Fibroblast of skin of back (primary cell): ENCODE measurements at regions not wholly inside any gene's neighbourhood (a gene's known extent, or its start where the extent isn't known, plus 50 kb on each side); places are given as distances from the start of the nearest gene placed in this dataset.

ENCODE experiments used
- DNase-seq: peaks from one replicate; pipeline ENCODE4 v3.0.0-alpha.2; 2013

DNA sequence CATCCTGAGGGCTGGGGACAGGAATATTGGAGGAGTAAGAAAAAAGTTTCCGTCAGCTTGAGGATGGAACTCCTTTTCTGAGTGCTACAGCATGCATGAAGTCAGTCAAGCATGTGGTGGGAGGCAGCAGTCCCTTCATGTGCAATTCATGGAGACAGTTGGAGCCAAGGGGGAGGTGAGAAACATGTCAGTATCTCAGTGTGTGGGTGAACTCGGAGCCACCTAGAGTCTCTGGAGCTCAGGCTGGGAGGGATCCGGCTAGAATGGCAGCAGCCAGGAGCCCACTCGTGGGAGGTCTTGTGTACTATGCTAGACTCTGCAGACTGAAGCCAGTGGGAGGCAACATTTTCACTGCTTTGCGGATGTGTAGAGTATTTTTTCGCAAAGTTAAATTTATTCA is 60.3 kb downstream of the AVPR1A start:
- DNase-seq: no peak

DNA sequence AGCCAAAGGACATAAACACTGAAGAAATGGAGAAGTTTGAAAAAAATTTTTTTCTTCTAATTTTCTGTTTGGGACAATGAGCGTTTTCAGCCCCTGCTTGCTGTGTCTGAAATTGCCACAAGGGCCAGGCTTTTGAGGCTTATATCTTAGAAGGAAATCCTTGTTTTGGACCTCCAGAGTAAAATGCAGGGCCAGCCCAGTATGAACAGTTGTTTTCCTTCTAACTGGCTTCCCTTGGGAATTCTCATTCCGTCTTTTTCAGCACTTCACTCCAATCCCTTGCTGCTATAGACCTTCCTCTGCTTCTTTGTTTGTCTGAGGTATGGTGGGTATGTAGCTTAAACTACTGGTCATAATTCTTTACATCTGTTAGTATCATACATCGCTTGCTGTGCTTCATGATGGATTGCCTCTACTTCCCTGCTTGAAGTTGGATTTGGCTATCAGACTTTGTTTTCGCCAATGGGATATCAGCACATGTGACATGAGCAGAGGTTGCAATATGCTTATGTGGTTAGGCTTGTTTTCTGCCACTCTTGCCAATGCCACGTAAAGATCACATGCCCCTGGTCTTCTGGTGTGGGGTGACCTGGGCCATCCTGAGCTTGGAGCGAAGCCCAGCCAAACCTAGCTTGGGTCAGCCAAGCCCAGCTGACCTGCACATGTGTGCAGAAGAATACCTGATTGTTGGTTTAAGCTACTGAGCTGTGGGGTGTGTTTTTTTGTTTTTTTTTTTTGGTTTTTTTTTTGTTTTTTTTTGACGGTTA is 64.7 kb downstream of the AVPR1A start:
- DNase-seq: no peak

DNA sequence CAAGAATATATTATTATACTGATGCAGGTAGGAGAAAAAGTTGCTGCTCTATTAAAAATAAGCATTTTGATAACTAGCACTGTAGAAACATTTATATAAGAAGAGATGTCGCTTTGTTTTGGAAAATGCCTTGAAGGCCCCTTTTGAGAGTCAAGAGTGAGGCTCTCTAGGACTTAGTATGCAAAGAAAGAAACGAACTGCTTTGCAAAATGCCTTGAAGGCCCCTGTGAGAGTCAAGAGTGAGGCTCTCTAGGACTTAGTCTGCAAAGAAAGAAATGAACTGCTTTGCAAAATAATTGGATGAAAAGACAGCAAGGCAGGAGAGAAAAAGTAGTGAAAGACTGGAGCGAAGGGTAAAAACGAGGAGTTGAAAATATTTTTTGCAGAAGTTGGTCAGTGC is 65.9 kb downstream of the AVPR1A start:
- DNase-seq: no peak

DNA sequence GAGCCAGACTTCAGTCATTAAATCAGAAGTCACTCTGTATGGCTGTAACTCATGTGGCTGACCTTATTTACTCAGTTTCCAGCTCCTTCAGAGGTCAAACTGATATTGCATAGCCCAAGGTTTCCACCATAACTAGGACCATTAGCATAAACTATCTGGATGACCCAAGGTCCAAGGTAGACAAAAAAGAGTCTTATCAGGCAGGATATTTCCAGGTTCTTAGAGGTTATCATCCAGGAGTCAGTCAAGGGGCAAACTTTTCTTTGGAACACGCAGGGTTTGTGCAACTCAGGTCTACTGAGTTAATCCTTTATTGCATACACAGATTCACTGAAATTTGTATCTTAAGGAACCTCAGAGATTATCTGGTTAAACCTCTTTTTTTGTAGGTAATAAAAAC is 66.5 kb downstream of the AVPR1A start:
- DNase-seq: no peak

DNA sequence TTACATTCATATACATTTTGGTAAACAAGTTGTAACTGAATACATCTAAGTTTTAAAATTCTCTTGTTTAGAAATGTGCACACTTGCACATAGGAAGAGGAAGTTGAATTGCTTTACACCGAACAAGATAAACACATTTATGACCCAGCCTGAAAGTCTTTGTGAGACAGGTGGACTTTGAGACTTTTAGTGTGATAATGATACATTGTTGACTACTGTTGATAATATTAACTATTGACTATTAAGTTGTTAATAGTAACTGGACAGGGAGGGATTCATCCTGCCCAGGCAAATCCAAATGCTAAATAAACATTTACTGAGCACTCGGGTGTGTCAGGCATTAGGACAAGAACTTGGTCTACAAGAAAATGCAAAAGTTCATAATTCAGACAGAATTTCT is 68.0 kb downstream of the AVPR1A start:
- DNase-seq: no peak

DNA sequence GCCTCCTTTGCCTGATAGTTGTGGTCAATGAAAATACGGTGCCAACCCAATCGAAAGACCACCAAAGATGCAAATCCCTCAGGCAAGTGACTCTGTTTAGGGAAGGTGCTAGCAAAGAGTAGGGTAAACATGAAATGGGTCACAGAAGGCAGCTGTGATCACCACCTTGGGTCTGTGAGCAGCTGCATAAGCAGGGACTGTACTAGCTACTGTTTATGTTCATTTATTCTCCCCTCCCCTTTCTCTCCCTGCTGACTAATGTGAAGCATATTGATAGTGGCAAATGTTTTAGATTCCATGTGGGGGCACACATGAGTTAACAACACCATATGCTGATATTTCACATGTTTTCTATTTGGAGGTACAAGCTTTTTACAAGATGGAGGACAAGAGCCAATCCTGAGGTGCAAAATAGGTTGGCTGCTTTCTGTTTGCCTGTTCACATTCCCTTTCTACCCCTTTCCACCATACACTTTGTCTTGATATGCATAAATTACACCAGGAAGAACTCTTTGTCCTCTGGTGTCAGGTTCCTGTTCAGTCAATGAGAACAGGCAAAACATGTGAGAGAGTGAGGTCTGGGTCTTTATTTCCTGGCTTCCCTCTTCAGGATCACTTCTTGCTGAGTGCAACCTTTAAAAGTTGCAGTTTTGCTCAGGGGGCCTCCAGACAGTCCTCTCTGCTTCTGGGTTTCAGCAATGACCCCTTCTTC is 71.1 kb downstream of the AVPR1A start:
- DNase-seq: peak; percentile 38

DNA sequence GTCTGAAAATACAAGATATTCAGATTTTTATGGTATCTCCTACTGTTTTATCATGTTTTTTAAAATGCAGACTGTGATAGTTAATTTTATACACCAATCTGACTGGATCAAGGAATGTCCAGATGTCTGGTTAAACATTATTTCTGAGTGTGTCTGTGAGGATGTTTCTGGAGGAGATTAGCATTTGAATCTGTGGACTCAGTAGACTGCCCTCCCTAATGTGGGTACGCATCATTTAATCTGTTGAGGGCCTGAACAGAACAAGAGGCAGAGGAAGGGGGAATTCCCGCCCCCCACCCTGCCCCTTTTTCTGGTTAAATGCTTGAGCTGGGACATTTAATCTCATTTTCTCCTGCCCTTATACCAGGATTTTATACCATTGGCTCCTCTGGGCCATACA is 72.1 kb downstream of the AVPR1A start:
- no peak for DNase-seq

DNA sequence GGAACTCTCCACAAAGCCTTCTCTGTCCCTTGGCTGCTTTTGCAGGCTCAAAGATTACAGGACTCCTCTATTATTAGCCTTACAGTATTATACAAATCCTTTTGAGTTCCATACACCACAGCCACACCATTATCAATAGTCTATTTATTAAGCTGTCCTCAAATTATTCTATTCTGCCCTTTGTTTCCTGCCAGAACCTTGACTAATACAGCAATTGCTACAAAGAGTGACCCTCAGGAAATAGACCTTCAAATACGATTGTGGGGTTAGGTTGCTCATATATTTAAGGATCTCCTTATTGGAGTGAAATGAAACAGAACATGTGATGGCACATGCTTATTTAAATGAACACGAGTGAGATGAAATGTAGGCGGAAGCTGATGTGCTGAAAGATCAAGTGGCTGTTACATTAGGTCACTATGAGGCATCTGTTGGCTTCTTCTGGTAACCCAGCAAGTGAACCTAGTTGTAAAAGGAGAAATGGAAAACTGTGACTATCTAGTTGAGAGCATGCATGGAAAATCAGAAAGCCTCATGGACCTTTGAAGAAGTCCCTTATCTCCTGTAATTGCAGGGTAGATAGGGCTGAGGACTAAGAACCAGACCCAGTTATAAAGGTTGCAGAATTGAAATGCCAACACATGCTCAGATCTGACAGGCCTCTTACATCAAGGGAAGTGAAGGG is 75.5 kb downstream of the AVPR1A start:
- no peak for DNase-seq

DNA sequence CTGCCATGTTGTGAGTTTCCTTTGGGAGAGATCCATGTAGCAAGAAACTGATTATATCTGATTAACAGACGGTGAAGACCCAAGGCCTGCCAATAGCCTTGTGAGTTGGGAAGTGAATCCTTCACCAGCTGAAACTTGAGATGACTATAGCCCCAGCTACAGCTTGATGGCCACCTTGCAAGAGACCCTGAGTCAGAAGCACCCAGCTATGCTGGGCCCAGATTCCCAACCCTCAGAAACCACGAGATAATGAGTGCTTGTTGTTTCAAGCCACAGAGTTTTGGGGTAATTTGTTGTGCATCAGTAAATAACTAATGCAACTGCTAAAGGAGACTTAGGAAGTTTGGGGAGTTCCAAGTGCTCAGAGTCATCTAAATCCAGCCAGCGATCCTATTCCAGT is 80.3 kb downstream of the AVPR1A start:
- DNase-seq: peak; percentile 11

DNA sequence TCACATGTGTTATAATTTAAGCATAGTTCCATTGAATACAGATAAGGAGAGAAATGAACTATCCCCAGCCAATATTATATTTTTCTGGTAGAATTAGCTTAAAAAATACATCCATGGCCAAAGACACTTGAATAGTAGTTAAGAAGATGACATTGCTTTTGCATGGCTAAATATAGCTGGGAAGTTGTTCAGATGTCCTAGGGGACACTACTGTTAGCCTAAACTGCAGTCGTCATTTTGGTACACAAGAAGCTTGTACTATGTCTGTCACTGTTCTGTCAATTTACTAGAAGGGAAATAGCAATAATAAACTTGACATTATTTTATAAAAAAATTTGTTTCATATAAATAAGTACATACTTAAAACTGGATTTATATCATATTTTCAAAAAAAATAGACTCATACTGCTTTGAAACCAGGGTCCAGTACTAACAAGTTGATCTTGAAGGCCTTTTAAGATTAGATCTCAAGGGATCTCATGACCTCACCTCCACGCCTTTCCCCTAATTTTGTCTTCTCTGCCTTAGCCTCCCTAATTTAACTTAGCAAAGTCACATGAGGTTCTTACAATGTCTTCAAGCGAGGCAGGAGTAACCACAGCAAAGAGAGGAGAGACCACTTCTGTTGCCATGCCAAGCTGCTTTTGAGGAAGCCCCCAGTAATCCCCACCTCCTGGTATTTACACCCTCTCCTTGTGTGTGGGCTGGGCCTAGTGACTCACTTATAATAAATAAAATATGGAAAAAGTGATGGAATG is 81.0 kb downstream of the AVPR1A start:
- DNase-seq: no peak

DNA sequence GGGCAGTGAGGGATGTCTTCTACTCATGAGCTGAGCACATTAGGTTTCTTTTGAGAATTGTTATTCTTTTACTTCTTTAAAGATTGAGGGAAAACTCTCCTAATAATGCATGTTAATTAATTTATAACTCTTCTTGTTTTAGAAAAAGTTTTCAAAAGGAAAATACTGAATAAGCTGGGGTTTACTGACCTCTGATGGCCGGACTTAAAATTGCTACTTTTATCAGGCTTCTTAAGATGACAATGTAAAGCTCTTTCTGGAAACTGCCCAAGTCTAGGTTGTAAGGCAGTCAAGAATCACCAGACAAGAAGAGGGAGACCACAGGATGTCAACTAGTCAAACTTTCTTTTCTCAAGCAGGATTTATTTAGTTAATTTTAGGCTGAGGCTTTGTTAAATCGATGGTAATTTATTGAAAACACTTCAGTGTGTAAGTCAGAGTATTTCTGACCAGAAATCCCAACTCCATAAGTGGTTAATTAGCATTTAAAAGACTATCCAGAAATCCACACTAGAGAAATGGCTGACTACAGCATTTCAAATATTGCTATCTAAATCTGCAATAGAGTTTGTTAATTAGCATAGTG is 82.1 kb downstream of the AVPR1A start:
- DNase-seq: peak; percentile 82

DNA sequence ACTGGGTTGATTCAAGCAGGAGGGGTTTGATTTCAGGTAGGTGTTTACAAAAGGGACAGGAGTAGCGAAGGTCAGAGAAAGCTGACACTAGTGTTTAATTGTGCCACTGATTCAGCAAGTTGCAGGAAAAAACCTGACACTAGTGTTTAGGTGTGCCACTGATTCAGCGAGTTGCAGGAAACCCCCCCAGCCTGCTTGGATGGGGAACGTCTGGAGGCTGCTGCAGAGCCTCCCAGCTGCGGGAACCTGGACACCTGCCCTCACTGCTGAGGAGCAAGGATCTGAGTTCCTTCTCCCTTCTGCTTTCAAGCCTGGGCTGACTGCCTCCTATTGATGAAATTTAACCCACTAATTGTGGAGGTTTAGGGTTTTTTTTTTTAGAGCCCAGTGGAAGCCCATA is 84.2 kb downstream of the AVPR1A start:
- DNase-seq: no peak

DNA sequence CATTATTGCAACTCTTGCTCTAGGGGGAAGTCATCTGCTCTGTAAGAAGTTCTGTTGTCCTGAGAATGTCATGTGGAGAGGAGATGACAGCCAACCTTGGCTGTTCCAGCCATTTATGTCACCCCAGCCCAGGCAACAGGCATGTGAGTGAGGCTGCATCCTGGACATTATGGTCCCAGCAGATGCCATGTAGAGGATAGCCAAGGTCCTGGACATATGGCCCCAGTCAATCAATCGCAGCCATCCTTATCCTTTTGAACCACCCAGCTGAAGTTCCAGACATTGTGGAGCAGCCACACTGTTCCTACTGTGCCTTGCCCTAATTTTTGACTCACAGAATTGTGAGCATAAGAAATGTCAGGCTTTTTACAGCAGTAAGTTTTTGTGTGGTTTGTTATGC is 84.9 kb downstream of the AVPR1A start:
- DNase-seq: no peak

DNA sequence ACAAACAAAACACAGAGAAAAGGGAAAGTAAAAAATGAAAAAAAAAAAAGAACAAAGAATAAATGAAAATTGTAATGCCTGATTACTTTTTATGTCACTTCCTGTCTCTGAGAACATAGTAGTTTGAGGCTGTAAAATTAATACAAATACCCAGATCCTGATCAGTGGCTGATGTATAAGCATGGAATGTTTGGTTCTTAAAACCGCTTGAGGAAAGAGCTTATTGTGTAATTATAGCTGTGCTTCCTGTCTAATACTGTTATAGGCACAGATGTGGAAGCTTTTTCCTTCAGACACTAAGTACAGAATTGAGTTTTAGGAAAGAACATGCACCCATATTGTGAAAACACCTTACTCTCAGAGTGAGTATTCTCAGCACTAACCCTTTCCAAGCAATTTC is 86.9 kb downstream of the AVPR1A start:
- DNase-seq: peak; percentile 73

DNA sequence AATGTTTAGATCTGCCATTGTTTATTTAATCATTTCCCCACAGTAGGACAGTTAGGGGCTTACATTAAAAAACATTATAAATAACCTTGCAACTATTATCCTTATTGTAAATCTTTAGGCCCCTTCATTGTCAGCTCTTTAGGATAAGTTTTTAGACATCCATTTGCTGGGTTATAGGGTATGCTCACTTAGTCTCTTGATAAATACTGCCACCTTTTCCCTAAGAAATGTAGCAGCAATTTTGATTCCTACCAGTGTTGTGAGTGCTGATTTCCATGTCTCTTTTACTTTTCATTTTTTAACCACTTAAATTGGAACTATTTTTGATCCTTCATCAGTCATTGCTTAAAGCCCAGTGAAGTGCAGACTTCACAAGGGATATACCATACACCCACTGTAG is 94.4 kb downstream of the AVPR1A start:
- no peak for DNase-seq

DNA sequence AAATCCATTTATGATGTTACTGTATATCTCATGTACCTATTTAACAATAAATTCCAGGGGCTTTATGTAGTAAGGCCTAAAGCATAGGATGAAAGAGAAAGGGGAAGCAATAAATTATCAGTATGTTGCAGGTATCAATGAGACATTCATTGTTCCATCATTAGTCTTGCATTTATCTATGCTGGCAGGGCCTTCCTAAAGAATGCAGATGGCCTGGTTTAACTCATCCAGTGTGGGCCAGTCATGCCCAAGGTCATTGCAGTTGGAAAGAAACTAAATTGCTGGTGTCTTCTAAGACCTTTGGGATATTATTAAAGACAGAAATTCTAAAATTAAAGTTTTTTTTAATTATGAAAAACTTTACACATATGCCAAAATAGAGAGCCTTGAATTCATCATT is 98.3 kb downstream of the AVPR1A start:
- DNase-seq: no peak

DNA sequence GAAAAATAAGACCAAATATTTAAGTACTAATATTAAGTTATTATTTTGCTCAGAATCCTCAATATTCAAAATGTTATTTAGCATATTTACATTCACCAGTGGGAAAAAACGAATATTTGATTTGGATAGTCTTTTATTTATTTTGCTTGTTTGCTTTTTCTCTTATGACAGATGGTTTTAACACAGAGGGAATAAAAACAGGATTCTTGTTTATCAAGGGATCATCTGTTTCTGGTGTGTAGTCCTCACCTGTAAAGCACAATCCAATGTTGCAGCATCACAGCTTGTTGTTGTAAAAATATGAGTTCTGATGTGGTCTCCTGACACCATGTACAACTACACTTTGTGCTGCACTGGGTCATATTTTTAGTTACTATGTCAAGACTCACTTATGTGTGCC is 103.9 kb downstream of the AVPR1A start:
- DNase-seq: no peak

DNA sequence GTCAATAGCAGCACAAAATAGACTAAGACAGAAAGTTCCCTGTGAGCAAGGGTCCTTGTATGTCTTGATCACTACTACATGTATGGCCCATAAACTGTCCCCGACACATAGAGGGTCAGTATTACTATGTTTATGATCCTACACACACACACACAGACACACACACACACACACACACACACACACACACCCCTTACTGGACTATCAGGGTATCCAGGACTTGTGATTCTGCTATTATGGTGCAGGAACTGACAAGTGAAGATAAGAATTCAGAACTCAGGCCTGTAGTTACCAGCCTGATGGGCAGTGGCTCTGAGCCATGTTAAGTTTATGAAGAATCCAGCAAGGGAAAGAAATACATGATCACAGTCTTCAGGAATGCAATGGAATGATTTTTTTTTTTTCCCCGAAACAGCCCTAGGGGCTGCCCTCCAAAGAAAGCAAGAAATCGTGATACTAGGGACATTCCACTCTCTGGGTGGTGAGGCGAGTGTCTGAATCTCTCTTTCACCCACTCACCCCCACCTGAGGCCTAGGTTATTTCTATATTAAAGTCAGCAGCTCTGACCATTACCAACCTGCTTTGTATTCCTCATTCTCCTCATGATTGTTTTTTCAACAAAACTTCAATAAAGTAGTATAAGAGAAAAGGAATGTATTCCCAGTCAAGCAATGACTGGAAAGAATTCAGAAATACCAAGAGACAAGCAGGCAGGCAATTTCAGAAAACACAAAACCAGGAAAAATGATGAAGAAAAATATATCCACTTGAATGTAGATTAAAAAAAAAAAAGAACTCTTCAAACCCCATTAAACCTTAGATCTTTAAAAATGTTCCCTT is 105.8 kb downstream of the AVPR1A start:
- DNase-seq: peak; percentile 97

DNA sequence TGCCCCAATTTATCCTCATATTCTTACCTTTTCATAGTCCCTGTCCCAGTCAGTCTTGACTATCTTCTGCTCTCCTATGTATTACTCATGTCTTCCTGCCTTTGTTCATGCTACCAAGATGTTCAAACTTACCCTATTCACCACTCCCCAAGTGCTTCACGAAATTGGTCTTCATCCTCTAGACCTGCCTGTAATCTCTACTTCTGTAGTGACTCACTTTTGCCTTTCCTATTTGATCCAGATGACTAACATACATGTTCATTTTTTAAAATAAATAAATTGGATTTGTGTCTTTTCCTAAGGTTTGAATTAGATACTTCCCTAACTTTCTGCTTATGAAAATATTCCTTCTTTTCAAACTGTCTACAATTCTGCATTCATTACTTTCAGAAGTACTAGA is 107.7 kb upstream of the PPM1H start:
- peak; percentile 44 for DNase-seq

DNA sequence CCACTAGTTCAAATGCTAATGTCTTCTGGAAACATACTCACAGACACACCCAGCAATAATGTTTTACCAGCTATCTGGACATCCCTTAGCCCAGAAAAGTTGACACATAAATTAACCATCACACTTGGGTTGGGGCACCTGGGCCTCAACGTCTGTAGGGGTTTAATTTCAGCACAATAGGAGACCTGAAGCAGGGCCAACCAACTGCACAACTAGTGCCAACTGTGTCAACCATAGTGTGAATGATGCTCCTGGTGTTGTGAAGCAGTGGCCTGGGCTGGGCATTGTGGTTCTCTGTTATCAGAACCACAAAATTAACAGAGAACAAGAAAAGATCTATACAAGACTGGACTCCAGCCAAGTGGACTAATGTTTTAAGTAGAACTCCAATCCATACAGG is 106.7 kb upstream of the PPM1H start:
- no peak for DNase-seq

DNA sequence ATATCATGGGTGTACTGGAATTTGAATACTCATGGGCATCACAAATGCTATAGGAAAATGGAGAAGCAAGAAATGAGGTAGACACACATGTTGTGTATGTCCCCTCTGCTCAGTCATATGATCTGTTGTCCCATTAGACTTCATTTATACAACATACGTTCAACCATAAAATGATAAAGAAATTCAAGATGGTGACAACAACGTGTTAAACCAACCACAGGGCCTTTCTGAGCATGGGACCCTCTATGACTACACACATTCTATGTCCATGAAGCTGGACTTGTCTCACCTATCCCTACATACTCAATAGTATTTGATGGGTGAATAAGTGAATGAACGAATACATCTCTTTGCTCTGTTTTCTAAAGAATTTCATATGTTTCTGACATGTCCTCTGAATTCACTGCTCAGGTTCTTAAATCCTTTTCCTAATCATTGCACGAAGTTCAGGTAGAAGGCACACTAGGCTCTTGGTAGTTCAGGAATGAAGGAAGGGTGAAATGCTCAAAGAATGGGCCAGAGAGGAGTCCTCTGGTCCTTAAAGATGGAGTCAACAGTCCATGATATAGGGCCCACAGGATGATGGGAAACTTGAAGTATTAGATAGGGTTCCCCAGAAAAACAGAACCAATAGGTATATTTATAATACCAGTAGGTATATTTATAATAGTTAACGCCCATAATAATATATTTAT is 105.7 kb upstream of the PPM1H start:
- no peak for DNase-seq
